ENCODE measurements at regions not wholly inside any gene's neighbourhood (a gene's known extent, or its start where the extent isn't known, plus 50 kb on each side); places are given as distances from the start of the nearest gene placed in this dataset.
"Not testable (repeated sequence)": the region's sequence is repeated elsewhere in the genome, so short reads cannot be mapped to it uniquely, and the experiment has no call there.

- DNase-seq: no peak
Observed at GRCh38 chr15:66968806-66969596, 96.4 kb upstream of the SMAD3 start.

DNA sequence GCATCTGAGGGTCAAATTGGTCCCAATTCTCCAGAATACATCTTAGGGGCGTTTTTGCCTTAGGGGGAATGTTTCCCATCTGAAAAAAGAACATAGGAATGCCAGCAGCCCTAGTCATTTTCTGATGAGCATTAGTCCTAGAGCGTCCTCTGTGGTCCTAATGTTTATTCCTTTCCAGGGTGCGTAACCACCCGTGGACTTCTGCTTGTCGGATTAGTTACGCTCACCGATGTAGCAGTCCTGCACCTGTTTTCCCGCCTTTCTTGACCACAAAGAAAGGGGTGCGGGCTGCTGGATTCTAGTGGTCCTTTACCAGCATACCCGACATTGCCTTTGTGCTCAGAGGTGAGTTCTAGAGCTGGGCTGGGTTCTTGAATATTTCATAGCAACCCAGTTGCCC, 91.3 kb upstream of the SMAD3 start:
- DNase-seq: not testable (repeated sequence)

DNA sequence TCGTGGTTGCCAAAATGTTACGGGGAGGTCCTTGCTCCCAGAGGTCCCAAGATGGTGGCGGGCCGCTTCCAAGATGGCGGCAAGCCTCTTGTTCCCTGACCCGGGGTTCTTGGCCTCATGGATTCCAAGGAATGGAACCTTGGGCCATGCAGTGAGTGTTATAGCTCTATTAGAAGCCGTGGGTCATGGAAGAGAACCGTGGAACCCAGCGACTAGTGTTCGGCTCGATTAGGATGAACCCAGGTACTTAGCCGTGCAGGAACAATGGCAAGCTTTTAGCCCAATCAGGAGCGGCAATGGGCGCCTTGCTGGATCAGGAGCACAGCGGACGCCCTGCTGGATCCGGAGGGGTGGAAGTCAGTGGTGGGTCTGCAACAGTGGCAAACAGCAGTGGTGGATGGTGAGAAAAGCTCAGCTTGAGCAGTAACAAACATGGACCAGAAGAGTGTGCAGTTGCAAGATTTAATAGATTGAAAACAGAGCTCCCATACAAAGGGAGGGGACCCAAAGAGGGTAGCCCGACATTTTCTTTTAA, 89.2 kb upstream of the SMAD3 start:
- not testable (repeated sequence) for DNase-seq

DNA sequence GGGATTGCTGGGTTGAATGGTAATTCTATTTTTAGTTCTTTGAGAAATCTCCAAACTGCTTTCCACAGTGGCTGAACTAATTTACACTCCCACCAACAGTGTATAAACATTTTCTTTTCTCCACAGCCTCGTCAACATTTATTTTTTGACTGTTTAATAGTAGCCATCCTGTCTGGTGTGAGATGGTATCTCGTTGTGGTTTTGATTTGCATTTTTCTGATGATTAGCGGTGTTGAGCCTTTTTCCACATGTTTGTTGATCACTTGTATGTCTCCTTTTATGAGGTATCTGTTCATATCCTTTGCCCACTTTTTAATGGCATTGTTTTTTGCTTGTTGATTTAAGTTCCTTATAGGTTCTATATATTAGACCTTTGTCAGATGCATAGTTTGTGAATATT, 85.1 kb upstream of the SMAD3 start:
- not testable (repeated sequence) for DNase-seq

DNA sequence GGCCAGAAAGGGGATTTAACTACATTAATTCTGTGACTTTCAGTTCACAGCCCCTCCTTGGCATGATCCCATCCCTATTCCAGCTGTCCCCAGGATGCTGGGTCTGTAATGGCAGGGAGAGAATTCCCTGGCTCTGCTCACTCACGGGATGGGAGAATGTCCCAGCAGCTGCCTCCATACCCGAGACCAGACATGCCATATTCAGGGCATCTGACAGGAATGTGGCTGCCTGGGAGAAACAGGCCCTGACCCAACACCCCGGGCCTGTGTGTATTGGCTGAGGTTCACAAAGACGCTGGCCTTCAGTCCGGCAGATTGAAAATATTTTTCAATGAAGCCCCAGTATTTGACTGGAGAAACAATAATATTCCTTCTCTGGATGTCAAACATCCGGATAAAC, 83.6 kb upstream of the SMAD3 start:
- no peak for DNase-seq

GRCh38 chr15:66982250-66982649, 83.2 kb upstream of the SMAD3 start:
- DNase-seq: no peak

GRCh38 chr15:66982816-66983215, 82.6 kb upstream of the SMAD3 start:
- DNase-seq: no peak

DNA sequence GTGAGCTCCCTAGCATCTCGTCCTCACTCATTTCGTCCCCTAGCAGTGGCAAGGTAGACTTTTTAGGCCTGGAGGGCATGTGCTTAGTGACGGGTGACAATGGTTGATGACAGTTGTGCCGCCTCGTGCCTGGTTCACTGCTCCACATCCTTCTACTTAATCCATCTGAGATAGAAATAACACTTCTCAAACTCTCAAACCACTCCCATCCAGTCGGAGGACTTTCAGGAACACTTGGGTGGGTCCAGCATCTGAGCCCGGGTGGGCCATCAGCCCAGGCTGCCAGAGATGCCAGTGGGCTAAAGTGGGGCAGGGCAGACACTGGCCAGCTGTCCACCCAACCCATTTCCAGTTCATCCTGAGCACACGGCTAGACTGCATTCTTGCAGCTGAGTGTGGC, 79.7 kb upstream of the SMAD3 start:
- DNase-seq: no peak

DNA sequence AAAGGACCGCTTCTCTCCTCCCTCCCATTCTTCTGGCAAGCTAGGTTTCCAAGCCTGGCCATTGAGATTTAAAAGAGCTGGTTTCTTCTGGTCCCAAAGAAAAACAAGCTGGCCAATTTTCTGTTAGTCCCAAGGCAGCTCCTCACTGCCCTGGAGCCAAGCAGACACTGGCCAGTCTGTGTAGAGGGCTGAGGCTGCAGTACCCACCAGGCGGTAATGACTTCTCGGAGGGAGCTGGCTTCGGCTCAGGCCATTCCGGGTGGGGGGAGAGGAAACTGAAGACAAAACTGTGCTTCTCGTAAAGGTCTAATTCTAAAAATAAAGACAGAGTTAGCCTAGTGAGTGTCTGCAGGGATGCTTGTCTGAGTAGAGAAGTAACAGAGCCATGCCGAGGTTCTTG, 78.5 kb upstream of the SMAD3 start:
- DNase-seq: no peak

DNA sequence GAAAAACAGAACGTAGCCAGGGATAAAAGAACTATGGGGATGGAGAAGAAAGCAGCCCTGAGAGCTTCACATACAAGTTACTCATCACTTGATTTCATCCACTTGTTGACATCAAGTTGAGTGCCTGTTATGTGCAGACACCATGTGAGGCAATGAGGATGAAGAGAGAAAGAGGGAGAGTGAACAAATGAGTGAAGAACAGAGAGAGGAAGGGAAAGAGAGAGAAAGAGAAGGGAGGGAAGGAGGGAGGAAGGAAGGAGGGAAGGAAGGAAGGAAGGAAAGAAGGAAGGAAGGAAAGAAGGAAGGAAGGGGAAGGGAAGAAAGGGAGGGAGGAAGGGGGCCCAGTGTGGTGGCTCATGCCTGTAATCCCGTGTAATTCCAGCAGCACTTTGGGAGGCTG, 72.3 kb upstream of the SMAD3 start:
- DNase-seq: no peak

DNA sequence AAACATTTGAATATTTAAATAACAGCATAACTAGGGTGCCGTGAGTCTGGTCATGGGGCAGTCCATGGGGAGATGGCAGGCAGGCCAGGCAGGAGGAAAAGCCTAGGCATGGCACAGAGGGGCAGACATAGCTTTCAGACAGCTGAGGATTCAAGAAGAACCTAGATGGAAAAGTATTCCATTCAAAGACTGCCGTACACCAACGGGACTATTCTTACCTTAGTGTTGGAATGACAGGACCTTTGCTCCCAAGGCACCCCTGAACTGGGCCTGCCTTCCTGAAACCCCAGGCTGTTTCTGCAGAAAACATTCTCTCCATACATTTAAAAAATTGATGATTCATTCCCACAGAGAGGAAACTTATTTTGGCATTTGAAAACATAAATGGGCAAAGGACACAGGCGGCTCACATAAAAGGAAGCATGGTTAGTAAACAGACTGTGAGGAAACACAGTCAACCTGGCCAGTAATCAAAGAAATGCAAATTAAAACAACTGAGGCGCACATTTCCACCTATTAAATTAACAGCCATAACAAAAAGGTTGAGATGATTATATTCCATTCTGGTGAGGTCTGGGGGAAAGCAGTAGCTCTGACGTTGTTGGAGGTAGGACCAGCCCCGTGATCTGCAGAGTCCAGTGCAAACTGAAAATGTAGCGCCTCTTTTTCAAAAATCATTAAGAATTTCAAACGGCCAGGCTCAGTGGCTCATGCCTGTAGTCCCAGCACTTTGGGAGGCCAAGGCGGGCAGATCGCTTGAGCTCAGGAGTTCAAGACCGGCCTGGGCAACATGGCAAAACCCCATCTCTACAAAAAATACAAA, 71.3 kb upstream of the SMAD3 start:
- DNase-seq: no peak

- peak; percentile 39 to 76 for DNase-seq
Observed at GRCh38 chr15:66994927-66995656, 70.3 kb upstream of the SMAD3 start.

DNA sequence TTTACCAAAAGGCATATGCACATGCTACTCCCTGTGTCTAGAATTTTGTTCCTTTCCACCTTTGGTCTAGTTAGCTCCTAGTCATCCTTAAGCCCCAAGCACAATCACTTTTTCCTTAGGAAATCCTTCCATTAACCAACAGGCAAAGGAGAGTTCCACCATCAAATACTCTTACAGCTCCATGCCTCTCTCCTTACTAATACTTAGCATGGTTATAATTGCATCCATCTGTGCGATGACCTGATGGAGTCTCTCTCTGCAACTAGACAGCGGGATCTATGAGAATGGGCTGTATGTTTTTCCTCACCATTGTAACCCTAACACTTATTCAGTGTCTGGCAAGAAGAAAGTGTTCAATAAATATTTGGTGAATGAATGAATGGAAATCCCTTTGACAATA, 69.3 kb upstream of the SMAD3 start:
- DNase-seq: no peak

DNA sequence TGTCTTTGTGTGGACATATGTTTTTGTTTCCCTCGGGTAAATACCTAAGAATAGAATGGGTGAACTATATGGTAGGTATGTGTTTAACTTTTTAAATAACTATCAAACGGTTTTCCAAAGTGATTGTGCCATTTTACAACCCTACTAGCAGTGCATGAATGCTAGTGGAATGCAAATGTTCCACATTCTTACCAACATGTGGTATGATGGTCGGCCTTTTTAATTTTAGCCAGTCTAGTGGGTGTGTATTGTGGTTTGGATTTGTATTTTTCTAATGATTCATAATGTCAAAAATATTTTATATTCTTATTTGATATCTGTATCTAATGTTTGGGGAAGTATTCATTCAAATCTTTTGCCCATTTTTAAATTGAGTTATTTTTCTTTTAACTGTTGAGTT, 68.2 kb upstream of the SMAD3 start:
- no peak for DNase-seq

GRCh38 chr15:66998234-66998633, 67.2 kb upstream of the SMAD3 start:
- not testable (repeated sequence) for DNase-seq

DNA sequence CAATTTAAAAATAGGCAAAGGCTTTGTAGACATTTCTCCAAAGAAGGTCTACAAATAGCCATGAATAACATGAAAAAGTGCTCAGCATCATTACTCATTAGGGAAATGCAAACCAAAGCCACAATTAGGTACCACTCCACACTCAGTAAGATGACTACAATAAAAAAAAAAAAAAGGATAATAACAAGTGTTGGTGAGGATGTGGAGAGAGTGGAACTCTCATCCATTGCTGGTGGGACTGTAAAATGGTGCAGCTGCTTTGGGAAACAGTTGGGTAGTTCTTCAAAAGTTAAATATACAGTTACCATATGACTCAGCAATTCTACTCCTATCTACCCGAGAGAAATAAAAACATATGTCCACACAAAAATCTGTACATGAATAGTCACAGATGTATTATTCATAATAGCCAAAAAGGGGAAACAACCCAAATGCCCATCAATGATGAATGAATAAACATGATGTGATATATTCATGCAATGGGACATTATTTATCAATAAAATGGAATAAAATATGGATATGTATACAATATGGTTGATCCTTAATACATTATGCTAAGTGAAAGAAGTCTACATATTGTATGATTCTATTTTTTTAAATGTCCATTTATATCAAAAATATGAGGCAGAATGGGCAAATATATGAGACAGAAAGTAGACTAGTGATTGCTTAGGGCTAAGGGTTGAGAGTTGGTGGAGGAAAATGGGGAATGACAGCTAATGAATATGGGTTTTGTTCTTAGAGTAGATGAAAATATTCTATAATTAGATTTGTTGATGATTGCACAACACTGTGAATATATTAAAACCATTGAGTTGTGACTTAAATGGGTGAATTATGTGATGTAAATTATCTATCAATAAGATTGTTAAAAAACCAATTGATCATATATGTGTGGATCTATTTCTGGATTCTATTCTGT, 66.1 kb upstream of the SMAD3 start:
- DNase-seq: no peak

DNA sequence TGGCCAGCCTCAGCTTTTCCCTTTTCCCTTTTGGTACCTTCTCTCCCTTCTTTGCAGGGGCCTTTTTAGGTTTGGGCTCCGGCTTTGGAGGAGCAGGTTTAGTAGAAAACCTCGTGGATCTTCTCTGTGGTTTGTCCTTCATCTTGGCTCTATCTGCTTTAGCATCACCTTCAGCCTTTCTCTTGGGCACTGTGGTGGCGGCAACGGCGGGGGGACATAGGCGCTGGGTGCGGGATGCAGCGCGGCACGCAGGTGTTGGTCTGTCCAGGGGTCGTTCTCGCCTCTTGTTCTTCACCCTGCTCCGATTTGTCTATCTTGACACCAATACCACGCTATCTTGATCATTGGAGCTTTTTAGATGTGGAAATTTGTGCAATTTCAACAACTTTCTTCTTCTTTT, 64.5 kb upstream of the SMAD3 start:
- DNase-seq: no peak

DNA sequence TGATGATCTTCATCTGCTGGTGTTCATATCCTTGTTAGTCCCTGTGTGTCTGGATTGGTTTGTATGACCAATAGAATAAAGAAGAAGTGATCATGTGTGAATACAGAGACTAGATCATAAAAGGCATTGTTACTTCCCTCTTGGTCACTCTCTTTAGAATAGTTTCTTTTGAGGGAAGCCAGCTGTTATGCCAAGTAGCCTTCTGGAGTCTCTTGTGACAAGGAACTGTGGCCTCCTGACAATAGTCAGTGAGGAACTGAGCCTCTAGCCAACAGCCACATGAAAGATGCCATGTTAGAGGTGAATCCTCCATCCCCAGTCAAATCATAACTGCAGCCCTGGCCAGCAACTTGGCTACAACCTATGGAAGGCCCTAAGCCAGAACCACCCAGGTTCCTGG, 63.0 kb upstream of the SMAD3 start:
- DNase-seq: peak in 1 of 2 donors; percentile 29

- DNase-seq: no peak
Observed at GRCh38 chr15:67003586-67003985, 61.8 kb upstream of the SMAD3 start.

DNA sequence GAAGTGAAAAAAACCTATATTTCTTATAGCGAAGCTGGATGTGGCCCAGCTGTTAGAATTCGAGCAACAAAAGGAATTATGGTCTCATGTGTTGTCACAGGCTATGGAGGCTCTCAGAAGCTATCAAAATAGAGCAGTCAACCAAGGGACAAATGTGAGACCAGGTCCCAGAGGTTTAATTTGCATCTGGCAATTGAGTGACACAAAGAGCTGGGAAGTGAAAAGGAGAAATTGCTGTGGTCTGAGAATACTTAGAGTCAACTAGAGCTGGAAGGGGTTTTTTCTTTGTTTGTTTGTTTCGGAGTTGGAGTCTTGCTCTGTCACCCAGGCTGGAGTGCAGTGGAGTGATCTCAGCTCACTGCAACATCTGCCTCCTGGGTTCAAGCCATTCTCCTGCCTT, 61.3 kb upstream of the SMAD3 start:
- DNase-seq: peak; percentile 27 to 34

- DNase-seq: no peak
Observed at GRCh38 chr15:67005294-67005996, 60.0 kb upstream of the SMAD3 start.
